Inflammatory macrophage treated with lipopolysaccharide for 1 hour (primary cell): ENCODE measurements at regions not wholly inside any gene's neighbourhood (a gene's known extent, or its start where the extent isn't known, plus 50 kb on each side); places are given as distances from the start of the nearest gene placed in this dataset.
A peak's percentile ranks its signal among the peaks of the same experiment; 100 is the strongest.
"Not testable (repeated sequence)": the region's sequence is repeated elsewhere in the genome, so short reads cannot be mapped to it uniquely, and the experiment has no call there.

Experiments
- DNase-seq, 2 donors: peaks; one replicate each; pipeline ENCODE4 v3.0.0-alpha.2; 2020 to 2022

DNA sequence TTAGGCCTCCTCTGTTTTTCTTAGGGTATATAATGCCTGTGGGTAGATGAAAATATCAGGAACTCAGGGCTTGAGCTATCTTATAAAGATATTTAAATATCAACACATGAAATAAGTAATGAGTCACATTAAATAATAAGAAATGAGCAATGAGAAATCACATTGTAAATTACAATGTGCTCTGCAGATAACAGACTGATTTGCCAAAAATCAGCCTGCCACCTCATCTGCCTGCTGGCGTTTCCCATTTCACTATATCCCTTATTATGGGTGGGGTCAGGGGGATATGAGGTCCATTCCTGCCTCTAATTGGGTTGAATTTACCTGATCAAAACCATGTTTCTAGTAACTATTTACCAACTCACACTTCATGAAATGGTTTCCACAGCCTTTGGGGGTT, 335.2 kb downstream of the CDC5L start:
- no peak for DNase-seq

GRCh38 chr6:44723439-44724197, 336.1 kb downstream of the CDC5L start:
- DNase-seq: no peak

DNA sequence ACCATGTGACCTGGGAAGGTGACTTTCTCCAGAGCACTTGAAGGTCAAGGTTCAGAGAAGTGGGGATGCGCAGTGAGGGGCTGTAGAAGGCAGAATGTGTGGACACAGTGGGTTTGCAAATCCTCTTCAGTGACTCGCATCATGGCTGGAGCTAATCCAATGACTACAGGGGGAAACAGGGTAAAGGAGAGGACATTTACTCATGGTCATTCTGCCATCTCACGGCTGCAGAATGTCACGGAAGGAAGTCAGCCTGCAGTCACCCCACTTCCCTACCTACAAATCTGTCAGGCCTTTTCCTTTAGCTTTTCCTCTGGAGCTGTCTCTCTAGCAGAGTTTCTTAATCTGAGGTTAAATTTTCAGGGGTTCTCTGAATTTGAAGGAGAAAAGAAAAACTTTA, 337.6 kb downstream of the CDC5L start:
- peak in 1 of 2 donors; percentile 3 for DNase-seq

DNA sequence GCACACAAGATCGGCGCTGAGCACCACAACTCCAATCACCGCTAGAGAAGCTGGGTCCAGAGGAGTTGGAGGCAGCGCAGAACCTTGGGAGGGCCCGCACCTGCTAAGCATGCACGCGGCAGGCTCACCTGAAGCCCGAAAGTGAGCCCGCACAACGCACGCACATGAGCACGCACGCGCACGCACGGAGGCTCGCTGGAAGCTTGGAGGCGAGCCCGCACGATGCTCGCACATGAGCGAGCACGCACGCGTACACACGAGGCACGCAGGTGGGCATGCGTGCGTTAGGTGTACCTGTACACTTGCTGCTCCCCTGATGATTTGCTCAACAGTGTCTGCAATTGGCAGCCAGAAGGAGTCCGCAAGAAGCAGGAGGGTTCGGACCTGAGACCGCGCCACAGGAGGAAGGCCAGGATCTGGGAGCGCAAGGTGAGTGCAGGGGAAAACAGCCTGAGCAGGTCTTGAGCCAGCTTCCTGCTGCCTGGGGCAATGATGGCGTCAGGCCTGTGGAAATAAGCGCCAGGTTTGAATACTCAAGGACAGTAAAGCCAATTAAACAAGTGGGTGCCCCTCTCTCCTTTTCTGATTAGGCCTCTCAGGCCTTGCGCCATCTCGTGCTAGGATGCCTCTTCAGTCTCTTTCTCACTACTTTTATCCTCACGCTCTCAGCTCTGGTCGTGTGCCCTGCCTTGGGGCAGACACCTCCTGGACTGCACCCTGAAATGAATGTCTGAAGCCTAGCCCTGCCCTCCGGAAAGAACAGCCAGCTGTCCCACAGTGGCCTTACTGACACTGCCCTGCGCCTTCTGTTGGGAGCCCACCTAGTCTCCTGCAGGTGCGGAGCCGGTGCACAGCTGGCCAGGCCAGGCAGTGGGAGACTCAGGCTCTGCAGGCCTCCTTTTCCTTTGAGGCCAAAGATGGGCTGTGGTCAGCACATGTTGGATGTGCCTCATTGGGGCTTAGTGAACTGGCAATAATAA, 340.4 kb downstream of the CDC5L start:
- no peak for DNase-seq

- no peak for DNase-seq
These were observed 343.4 kb downstream of the CDC5L start for GRCh38 chr6:44730771-44731391.

DNA sequence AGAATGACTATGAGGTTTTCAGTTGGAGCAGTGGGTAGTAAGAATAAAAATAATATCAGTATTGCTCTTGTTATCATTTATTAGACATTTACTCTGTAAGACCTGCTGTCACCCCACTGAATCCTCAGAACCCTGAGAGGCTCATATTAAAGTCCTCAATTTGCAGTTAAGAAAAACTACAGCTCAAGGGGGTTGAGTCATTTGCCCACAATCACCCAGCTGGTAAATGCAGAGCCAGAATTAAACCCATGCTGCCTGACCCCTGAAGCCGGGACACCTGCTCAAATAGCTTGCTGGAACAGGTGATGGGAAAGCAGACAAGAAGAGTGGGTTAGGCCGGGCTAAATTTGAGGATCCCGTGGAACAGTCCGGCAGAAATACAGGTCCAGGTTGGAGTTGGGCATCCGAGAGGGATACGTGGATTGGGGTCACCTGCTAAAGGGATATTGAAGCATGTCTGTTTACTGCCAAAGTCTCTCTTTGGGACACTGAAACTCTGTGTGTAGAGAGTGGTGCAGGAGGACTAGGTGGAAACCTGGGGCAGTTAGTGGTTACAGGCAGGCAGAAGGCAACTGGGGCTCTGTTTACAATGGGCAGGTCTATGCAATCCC, 344.1 kb downstream of the CDC5L start:
- DNase-seq: no peak

- DNase-seq: no peak
These were observed 344.7 kb downstream of the CDC5L start for GRCh38 chr6:44732243-44732642.

DNA sequence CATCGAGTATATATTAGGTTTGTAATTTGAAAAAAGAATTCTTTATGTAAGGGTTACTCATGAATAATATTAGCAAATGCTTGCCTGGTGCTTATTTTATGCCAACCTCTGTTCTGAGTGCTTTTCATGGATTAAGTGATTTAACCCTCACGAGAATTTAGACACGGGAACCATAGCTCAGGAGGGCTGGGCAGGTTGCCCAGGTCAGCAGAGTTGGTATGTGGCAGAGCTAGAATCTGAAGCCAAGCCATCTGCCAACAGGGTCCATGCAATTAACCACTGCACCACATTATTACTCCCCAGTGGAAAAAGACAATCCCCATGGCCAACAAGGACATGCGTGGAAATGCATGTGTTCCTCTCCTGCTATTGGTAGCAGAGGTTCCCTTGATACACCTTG, 345.6 kb downstream of the CDC5L start:
- DNase-seq: no peak

GRCh38 chr6:44733868-44734267, 346.4 kb downstream of the CDC5L start:
- peak; percentile 25 to 31 for DNase-seq

GRCh38 chr6:44734886-44735629, 347.6 kb downstream of the CDC5L start:
- no peak for DNase-seq

- no peak for DNase-seq
These were observed 348.1 kb downstream of the CDC5L start for GRCh38 chr6:44735630-44735963.

DNA sequence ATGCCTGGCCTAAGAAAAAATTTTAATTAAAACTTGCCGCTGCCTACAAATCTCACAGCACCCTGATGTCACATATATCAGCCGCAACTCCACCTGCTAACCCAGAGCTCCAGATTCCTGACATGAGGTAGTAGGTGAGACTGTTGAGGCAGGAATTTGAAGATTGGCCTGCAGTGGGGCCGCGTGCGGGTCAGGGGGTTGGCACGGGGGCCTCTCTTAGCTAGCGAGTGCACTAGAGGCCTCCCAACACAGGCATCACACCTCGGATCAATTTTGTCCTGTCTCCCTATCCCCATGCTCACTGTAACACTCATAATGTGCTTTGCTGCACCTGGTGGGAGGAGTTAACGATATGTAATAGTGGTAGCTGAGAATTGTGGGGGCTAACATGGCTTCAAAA, 349.8 kb downstream of the CDC5L start:
- DNase-seq: no peak

DNA sequence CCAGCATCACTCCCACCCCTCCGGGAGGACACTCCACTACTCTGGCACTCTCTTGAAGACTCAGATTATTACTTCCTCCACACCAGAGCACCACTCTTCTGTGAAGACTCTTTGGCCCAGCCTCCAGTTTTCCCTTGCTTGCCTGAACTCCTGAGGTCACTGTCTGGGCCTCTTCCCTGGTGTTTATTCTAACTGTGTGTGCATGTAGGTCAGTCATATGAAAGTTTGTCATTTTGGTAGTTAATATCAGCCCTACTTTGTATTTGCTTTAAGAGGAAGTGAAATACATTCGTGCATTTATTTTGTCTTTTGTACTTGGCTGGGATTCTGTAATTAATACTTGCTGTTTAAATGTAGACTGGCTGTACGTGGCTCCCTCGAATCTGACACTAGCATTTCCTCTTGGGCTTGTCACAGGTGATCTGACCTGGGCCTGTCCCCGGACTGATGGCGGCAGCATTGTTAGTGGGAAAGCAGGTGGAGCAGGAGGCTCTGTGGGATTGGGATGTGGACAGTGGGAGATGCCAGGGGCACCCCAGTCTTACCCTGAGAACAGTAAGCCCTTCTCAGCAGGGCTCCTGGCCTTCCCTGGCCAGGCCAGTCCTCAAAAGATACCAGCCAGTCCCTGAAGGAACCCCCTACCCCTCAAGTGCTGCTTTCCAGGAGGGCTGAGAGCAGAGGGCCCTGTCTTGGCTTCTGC, 350.5 kb downstream of the CDC5L start:
- DNase-seq: peak in 1 of 2 donors; percentile 27

DNA sequence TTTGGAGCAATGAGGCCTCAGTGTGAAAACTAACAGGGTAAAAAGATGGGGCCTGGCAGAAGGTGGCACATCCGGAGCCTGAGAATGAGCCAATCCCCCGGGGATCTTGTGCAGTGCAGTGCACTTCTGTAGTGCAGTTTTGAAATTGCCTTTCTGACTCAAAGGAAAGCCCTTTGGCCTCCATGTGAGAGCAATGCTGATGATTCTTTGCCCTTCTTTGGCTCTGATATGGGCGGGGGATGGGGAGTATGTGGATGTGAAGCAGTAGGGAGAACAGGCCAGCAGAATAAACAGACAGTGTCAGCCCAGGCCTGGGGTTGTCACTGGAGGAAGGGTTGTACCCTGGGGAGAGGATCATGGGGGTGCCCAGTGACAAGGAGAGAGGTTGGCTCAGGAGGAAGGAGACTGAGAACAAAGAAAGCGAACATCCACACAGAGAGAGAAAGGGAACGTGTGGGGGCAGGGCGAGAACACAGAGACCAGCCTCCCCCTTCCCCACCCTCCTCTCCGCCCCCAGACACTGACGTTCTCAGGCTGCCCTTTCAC, 351.2 kb downstream of the CDC5L start:
- peak in 1 of 2 donors; percentile 40 for DNase-seq

GRCh38 chr6:44739181-44739580, 351.7 kb downstream of the CDC5L start:
- no peak for DNase-seq

- DNase-seq: peak in 1 of 2 donors; percentile 3
These were observed 353.1 kb downstream of the CDC5L start for GRCh38 chr6:44740566-44741120.

DNA sequence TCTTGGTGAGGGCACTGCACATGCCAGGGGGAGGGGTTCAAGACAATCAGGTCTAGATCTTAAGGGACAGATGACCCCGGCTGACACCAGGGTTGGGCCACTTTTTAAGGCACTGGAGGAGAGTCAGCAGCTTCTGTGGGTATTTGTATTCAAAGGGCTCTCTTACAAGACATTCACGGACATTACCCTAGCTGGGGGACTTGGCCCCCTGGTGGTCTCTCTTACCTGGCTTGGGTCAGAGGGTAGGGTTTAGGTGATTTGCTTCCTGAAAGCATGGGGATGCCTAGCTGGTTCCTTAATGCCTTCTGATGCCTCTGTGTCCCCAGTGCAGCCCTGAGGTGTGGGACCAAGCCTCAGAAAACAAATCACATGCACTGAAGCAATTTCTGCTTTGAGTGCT, 354.7 kb downstream of the CDC5L start:
- no peak for DNase-seq

- DNase-seq: no peak
These were observed 355.4 kb downstream of the CDC5L start for GRCh38 chr6:44742828-44743372.

DNA sequence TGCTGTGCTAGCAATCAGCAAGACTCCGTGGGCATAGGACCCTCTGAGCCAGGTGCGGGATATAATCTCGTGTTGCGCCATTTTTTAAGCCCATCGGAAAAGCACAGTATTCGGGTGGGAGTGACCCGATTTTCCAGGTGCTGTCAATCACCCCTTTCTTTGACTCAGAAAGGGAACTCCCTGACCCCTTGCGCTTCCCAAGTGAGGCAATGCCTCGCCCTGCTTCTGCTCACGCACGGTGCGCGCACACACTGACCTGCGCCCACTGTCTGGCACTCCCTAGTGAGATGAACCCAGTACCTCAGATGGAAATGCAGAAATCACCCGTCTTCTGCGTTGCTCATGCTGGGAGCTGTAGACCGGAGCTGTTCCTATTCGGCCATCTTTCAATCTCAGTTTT, 372.6 kb downstream of the CDC5L start:
- DNase-seq: not testable (repeated sequence)

- no peak for DNase-seq
These were observed 373.5 kb downstream of the CDC5L start for GRCh38 chr6:44761046-44761445.

DNA sequence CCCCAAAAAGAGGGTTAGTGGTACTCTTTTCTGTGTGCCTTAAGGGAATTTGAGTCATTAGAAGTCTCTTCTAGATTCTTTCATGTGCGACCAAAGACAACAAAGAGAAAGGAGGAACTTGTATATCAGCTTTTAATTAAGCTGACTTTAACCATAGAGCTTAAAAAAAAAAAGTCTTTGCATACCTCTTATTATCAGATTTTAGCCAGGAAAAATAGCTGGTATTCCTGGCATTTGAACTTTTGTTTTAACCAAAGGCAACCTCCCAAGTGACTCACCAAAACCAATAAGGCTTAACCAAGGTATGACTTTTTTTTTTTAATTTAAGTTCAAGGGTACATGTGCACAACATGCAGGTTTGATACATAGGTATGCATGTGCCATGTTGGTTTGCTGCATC, 375.0 kb downstream of the CDC5L start:
- no peak for DNase-seq
